GM12878 (cell line): ENCODE measurements at regions not wholly inside any gene's neighbourhood (a gene's known extent, or its start where the extent isn't known, plus 50 kb on each side); places are given as distances from the start of the nearest gene placed in this dataset.

Experiments
- ATAC-seq: fragments of 200-7000 bp; cut with Tn5 transposase; 3 replicates; pipeline ENCODE4 v1.9.1; 2020; ENCODE audit warnings: mild to moderate bottlenecking, moderate library complexity
- BruUV-seq: library from RNA; stranded (reverse); fragments of 400-500 nt; replicated peaks from 2 replicates; lab custom pipeline; 2021; lab: Mats Ljungman, UMichigan
- CTCF ChIA-PET: fragments of 300-600 bp; sonication (Branson Sonifier 250); formaldehyde crosslinking; extraction: SDS; loops from one replicate; lab custom pipeline; 2021; ENCODE audit warnings: inconsistent platforms; lab: Yijun Ruan, JAX
- POLR2A ChIA-PET: fragments of 350-600 bp; formaldehyde crosslinking; extraction: SDS; loops from one replicate; lab custom pipeline; 2021; ENCODE audit warnings: inconsistent platforms; lab: Charles Lee
- RAD21 ChIA-PET: fragments of 300-600 bp; sonication (Branson Sonifier 250); formaldehyde crosslinking; loops from one replicate; lab custom pipeline; 2023; ENCODE audit warnings: antibody characterized with exemption; ENCODE audit not compliant: unreplicated experiment; lab: Charles Lee
- SMC1A ChIA-PET: fragments of 300-600 bp; sonication (Branson Sonifier 250); formaldehyde crosslinking; loops from one replicate; lab custom pipeline; 2023; ENCODE audit not compliant: unreplicated experiment, uncharacterized antibody; lab: Charles Lee
- DNase-seq: peaks from one replicate; pipeline ENCODE4 v3.0.0-alpha.2; 2011; ENCODE audit warnings: low read depth, low spot score
- FAIRE-seq: peaks from 3 replicates; lab custom pipeline; 2011; peaks lifted over from hg19 to GRCh38; lab: Jason Lieb, UNC
- H2AFZ ChIP-seq: 2 replicates; pipeline ENCODE4 v1.6.0; 2011; ENCODE audit warnings: low read depth, low read length, control low read depth; ENCODE audit not compliant: control insufficient read depth
- H3K27ac ChIP-seq: 2 replicates; pipeline ENCODE4 v1.5.1; 2011; ENCODE audit warnings: control low read depth; ENCODE audit not compliant: control insufficient read depth, insufficient read depth
- H3K27me3 ChIP-seq, 2 experiments: replicated peaks in 1 of 2; 2 replicates each; pipeline versions ENCODE4 v1.6.0 to v1.6.1; 2011; ENCODE audit warnings: low read length in 1 of 2; ENCODE audit not compliant: control insufficient read depth in 2 of 2, insufficient read depth in 2 of 2
- H3K36me3 ChIP-seq, 2 experiments: 2 replicates each; pipeline ENCODE4 v1.5.1; 2011; ENCODE audit warnings: low read length in 1 of 2; ENCODE audit not compliant: control insufficient read depth in 2 of 2, insufficient read depth in 2 of 2
- H3K4me1 ChIP-seq: 2 replicates; pipeline ENCODE4 v1.6.1; 2011; ENCODE audit warnings: mild to moderate bottlenecking, low read length, moderate library complexity, mixed read lengths; ENCODE audit not compliant: control insufficient read depth, insufficient read depth
- H3K4me2 ChIP-seq: 2 replicates; pipeline ENCODE4 v1.6.0; 2011; ENCODE audit warnings: control low read depth; ENCODE audit not compliant: control insufficient read depth, insufficient read depth
- H3K4me3 ChIP-seq: fragments of 200-600 bp; sonication (generic); 2 replicates; pipeline ENCODE4 v1.5.1; 2016
- H3K79me2 ChIP-seq: 2 replicates; pipeline ENCODE4 v1.6.0; 2011; ENCODE audit warnings: low read length; ENCODE audit not compliant: control insufficient read depth, insufficient read depth
- H3K9ac ChIP-seq: 2 replicates; pipeline ENCODE4 v1.8.0; 2011; ENCODE audit warnings: low read length, control low read depth, mixed read lengths; ENCODE audit not compliant: control insufficient read depth, insufficient read depth
- H3K9me3 ChIP-seq: replicated peaks from 3 replicates; pipeline ENCODE4 v1.5.1; 2011; ENCODE audit warnings: mild to moderate bottlenecking, low read length; ENCODE audit not compliant: control insufficient read depth, insufficient read depth
- H4K20me1 ChIP-seq: 2 replicates; pipeline ENCODE4 v1.6.0; 2011; ENCODE audit not compliant: control insufficient read depth, insufficient read depth
- BHLHE40 ChIP-seq, 2 experiments: fragments of 450-650 bp in 1 of 2; IDR thresholded peaks; 2 replicates each; pipeline ENCODE4 v1.6.1; 2011 to 2017; ENCODE audit warnings: low read depth in 2 of 2, borderline replicate concordance in 1 of 2, improper control_type of control experiment in 1 of 2, low read length in 1 of 2, mild to moderate bottlenecking in 1 of 2
- IKZF2 ChIP-seq, 2 experiments: fragments of 450-650 bp; IDR thresholded peaks; 2 replicates each; pipeline ENCODE4 v1.6.1; 2017; ENCODE audit warnings: mild to moderate bottlenecking in 2 of 2, moderate library complexity in 2 of 2
- MEF2A ChIP-seq: IDR thresholded peaks from 2 replicates; pipeline ENCODE4 v1.6.1; 2011; ENCODE audit warnings: low read depth, mild to moderate bottlenecking, low read length, moderate library complexity; ENCODE audit not compliant: insufficient read depth
- MTA3 ChIP-seq: IDR thresholded peaks from 2 replicates; pipeline ENCODE4 v1.6.1; 2012; ENCODE audit warnings: low read length, inconsistent platforms, borderline replicate concordance
- MXI1 ChIP-seq: fragments of 150-350 bp; IDR thresholded peaks from 2 replicates; pipeline ENCODE4 v1.6.1; 2011; ENCODE audit warnings: low read depth, mild to moderate bottlenecking, inconsistent platforms, low read length, improper control_type of control experiment
- MYC ChIP-seq: IDR thresholded peaks from 2 replicates; pipeline ENCODE4 v1.6.1; 2011; ENCODE audit warnings: mild to moderate bottlenecking, low read length, moderate library complexity, inconsistent platforms; ENCODE audit not compliant: insufficient read depth, insufficient replicate concordance, insufficient read length, severe bottlenecking
- NFIC ChIP-seq: IDR thresholded peaks from 2 replicates; pipeline ENCODE4 v1.6.1; 2012; ENCODE audit warnings: low read depth, mild to moderate bottlenecking, inconsistent platforms, low read length, moderate library complexity
- NR2C2 ChIP-seq: IDR thresholded peaks from 2 replicates; pipeline ENCODE4 v1.6.1; 2011; ENCODE audit warnings: borderline replicate concordance, low read depth; ENCODE audit not compliant: control insufficient read depth, insufficient read length
- POLR2AphosphoS2 ChIP-seq: IDR thresholded peaks from 2 replicates; pipeline ENCODE4 v1.6.1; 2011; ENCODE audit warnings: low read depth, mild to moderate bottlenecking, low read length, improper control_type of control experiment, moderate library complexity
- POU2F2 ChIP-seq: IDR thresholded peaks from 3 replicates; pipeline ENCODE4 v1.6.1; 2011; ENCODE audit warnings: low read depth, mild to moderate bottlenecking, low read length, borderline replicate concordance
- SUZ12 ChIP-seq: fragments of 200-600 bp; sonication (generic); IDR thresholded peaks from one replicate; pipeline ENCODE4 v1.6.1; 2018; ENCODE audit warnings: antibody characterized with exemption, mild to moderate bottlenecking; ENCODE audit not compliant: unreplicated experiment
- ZNF384 ChIP-seq: IDR thresholded peaks from 2 replicates; pipeline ENCODE4 v1.6.1; 2012; ENCODE audit warnings: low read depth, mild to moderate bottlenecking, low read length, improper control_type of control experiment, borderline replicate concordance
- WGBS: methylation state at CpG from one replicate; pipeline ENCODE4 v1.1.6; 2016; ENCODE audit warnings: low lambda C conversion rate; ENCODE audit not compliant: insufficient replicate concordance, insufficient coverage; ENCODE audit errors: missing lambda C conversion rate; 5-methylcytosine and 5-hydroxymethylcytosine counted together
- in situ Hi-C: fragments of 300-500 bp; cut with MboI; formaldehyde crosslinking; loops from 9 replicates; pipeline ENCODE4 v1.14.3; 2018; ENCODE audit warnings: mixed read lengths
- intact Hi-C: fragments of 100-400 bp; cut with micrococcal nuclease; formaldehyde crosslinking; loops from one replicate; pipeline ENCODE4 v1.14.2; 2022; ENCODE audit not compliant: unreplicated experiment
- TF ChIP-seq, protein P1 (sequence below): fragments of 450-650 bp; IDR thresholded peaks from 2 replicates; pipeline ENCODE4 v1.6.1; 2018; ENCODE audit warnings: borderline replicate concordance, mild to moderate bottlenecking; ENCODE audit not compliant: partially characterized antibody
- TF ChIP-seq, protein P2 (sequence below), 3 experiments: IDR thresholded peaks in 2 of 3; conservative IDR thresholded peaks in 1 of 3; 2 replicates each; pipeline ENCODE4 v1.5.1; 2011; ENCODE audit warnings: low read depth in 3 of 3, low read length in 3 of 3, mild to moderate bottlenecking in 3 of 3, control low read depth in 2 of 3, moderate library complexity in 2 of 3, inconsistent platforms in 1 of 3, mixed read lengths in 1 of 3; ENCODE audit not compliant: control insufficient read depth in 2 of 3, insufficient read depth in 1 of 3; ENCODE audit errors: extremely low read depth in 1 of 3
- TF ChIP-seq, protein P3 (sequence below): fragments of 450-650 bp; formaldehyde crosslinking; IDR thresholded peaks from 2 replicates; pipeline ENCODE4 v1.4.0; 2020; ENCODE audit warnings: mild to moderate bottlenecking, moderate library complexity

DNA sequence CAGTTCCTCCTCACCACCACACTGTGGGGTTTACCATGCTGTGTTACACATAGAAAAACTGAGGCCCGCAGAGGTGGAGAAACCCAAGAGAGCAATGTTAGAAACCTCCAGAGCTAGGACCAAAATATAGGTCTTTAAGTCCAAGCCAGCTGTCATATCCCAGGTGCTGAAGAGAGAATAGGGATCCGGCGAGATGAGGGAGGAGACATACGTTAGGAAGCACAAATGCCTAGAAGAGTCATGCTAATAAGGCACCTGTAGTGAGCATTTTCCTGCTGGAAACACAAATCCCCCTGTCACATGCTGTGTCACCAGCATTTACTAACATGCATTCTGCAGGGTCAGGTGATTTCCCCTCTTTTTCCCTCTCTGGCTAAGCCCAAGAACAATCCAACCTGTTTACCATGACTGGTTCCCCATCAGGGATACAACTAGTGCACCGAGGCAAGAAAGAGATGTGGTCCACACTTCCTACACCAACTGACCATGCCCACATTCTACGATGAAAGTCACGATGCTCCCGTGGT, 168.6 kb upstream of the CAMK1G start:
- Histone ChIP-seq H3K4me3 (no peak overlapping the region), H3K9me3 (no peaks in the 10 kb centered on the region), H2AFZ (no peak overlapping the region), H3K27me3 (peaks cover 0 to 4% of the 10 kb centered on the region in 2 experiments; a peak in 1 of 4 replicates), H3K27ac (no peak overlapping the region), H3K36me3 (no peaks in the 10 kb centered on the region), H4K20me1 (no peaks in the 10 kb centered on the region), H3K9ac (no peak overlapping the region), H3K79me2 (no peaks in the 10 kb centered on the region), H3K4me1 (no peaks in the 10 kb centered on the region), H3K4me2 (no peak overlapping the region)
- ChIA-PET RAD21 (no interaction called here), SMC1A (interaction anchor here (1.0 kb wide), 3 partner anchors 9 to 19 kb away, joined by 3 to 5 read pairs (median 3); no protein-coding TSS in a partner anchor), POLR2A (no interaction called here), CTCF (interaction anchor here (1.4 to 1.5 kb wide), 2 partner anchors 9 to 60 kb away, joined by 3 to 4 read pairs; no protein-coding TSS in a partner anchor)
- BruUV-seq: no TSS peak
- in situ Hi-C loops (no loop called here), intact Hi-C loops (no loop called here)
- FAIRE-seq (no peak), ATAC-seq (no peak), DNase-seq (no peak)
- 13% methylated on average over 8 of the region's 8 CpGs for WGBS
- TF ChIP-seq POU2F2 (no peak), BHLHE40 (IDR thresholded peaks at IDR 0.05; ENCODE audit: borderline replicate concordance in 1 of 2, low read depth in 2 of 2, low read length in 1 of 2) (no peak), SUZ12 (no peak), NFIC (no peak), MTA3 (no peak), MEF2A (no peak), MXI1 (no peak), IKZF2 (IDR thresholded peaks at IDR 0.05) (no peak), NR2C2 (no peak), ZNF384 (no peak), POLR2AphosphoS2 (no peak), MYC (no peak)
- TF ChIP-seq, protein P1, sequence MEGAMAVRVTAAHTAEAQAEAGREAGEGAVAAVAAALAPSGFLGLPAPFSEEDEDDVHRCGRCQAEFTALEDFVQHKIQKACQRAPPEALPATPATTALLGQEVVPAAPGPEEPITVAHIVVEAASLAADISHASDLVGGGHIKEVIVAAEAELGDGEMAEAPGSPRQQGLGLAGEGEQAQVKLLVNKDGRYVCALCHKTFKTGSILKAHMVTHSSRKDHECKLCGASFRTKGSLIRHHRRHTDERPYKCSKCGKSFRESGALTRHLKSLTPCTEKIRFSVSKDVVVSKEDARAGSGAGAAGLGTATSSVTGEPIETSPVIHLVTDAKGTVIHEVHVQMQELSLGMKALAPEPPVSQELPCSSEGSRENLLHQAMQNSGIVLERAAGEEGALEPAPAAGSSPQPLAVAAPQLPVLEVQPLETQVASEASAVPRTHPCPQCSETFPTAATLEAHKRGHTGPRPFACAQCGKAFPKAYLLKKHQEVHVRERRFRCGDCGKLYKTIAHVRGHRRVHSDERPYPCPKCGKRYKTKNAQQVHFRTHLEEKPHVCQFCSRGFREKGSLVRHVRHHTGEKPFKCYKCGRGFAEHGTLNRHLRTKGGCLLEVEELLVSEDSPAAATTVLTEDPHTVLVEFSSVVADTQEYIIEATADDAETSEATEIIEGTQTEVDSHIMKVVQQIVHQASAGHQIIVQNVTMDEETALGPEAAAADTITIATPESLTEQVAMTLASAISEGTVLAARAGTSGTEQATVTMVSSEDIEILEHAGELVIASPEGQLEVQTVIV: no peak
- TF ChIP-seq, protein P2, sequence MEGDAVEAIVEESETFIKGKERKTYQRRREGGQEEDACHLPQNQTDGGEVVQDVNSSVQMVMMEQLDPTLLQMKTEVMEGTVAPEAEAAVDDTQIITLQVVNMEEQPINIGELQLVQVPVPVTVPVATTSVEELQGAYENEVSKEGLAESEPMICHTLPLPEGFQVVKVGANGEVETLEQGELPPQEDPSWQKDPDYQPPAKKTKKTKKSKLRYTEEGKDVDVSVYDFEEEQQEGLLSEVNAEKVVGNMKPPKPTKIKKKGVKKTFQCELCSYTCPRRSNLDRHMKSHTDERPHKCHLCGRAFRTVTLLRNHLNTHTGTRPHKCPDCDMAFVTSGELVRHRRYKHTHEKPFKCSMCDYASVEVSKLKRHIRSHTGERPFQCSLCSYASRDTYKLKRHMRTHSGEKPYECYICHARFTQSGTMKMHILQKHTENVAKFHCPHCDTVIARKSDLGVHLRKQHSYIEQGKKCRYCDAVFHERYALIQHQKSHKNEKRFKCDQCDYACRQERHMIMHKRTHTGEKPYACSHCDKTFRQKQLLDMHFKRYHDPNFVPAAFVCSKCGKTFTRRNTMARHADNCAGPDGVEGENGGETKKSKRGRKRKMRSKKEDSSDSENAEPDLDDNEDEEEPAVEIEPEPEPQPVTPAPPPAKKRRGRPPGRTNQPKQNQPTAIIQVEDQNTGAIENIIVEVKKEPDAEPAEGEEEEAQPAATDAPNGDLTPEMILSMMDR (IDR thresholded peaks at IDR 0.05 in 2 of 3, conservative IDR thresholded peaks at IDR 0.05 in 1 of 3; ENCODE audit: control insufficient read depth in 2 of 3, extremely low read depth in 1 of 3, insufficient read depth in 1 of 3, low read depth in 3 of 3, low read length in 3 of 3): no peak
- TF ChIP-seq, protein P3, sequence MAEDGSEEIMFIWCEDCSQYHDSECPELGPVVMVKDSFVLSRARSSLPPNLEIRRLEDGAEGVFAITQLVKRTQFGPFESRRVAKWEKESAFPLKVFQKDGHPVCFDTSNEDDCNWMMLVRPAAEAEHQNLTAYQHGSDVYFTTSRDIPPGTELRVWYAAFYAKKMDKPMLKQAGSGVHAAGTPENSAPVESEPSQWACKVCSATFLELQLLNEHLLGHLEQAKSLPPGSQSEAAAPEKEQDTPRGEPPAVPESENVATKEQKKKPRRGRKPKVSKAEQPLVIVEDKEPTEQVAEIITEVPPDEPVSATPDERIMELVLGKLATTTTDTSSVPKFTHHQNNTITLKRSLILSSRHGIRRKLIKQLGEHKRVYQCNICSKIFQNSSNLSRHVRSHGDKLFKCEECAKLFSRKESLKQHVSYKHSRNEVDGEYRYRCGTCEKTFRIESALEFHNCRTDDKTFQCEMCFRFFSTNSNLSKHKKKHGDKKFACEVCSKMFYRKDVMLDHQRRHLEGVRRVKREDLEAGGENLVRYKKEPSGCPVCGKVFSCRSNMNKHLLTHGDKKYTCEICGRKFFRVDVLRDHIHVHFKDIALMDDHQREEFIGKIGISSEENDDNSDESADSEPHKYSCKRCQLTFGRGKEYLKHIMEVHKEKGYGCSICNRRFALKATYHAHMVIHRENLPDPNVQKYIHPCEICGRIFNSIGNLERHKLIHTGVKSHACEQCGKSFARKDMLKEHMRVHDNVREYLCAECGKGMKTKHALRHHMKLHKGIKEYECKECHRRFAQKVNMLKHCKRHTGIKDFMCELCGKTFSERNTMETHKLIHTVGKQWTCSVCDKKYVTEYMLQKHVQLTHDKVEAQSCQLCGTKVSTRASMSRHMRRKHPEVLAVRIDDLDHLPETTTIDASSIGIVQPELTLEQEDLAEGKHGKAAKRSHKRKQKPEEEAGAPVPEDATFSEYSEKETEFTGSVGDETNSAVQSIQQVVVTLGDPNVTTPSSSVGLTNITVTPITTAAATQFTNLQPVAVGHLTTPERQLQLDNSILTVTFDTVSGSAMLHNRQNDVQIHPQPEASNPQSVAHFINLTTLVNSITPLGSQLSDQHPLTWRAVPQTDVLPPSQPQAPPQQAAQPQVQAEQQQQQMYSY (CRISPR knock-in tag): no peak
